ENCODE measurements at regions not wholly inside any gene's neighbourhood (a gene's known extent, or its start where the extent isn't known, plus 50 kb on each side); places are given as distances from the start of the nearest gene placed in this dataset.

DNA sequence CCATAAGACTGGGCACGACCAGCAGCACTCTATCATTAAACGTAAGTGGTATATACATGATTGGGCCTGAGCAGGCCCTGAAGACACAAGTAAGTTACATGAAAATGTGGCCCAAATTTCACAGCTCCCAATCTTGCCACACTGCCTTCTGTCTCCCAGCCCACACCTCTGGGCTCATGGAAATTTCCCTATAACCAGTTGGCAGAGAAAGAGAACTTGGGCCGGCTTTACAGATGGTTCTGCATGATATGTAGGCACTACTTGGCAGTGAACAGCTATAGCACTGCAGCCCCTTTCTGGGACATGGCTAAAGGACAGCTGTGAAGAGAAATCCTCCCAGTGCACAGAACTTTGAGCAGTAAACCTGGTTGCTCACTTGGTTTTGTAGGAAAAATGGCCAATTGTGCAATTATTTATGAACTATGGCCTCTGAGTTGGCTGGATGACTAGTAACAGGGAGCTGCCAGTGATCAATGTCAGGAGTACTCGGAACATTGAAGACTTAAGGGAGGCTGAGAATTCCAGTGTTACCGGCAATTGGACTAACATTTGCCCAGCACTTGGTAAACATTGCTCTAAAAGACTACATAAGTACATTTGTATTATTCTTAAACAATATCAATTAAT lies 1006.6 kb upstream of the LRRN3 start:
- DNase-seq: no peak

DNA sequence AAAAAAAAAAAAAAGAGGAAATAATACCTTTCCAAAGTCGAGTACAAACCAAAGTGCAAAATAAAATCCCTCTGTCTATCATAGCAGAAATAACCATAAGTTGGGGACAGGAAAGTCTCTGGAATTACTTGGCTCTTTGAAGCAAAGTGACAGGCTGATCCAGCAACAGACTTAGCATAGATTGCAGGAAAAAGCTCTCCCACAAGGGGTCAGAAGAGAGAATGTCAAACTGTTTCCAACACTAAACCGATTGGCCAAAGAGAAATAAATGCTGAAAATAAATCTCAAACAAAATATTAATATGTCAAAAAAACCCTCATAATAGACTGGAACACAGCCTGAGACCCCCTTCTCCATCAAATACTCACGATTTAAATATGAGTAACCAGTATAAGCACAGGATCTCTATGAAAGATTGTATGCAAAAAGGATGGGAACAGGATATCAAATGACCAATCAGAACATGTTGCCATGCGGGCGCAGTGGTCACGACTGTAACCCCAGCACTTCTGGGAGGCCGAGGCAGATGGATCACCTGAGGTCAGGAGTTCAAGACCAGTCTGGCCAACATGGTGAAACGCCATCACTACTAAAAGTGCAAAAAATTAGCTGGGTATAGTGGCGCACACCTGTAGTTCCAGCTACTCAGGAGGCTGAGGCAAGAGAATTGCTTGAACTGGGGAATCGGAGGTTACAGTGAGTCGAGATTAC lies 1000.7 kb upstream of the LRRN3 start:
- DNase-seq: peak in 2 of 6 experiments; percentile 16 to 20

DNA sequence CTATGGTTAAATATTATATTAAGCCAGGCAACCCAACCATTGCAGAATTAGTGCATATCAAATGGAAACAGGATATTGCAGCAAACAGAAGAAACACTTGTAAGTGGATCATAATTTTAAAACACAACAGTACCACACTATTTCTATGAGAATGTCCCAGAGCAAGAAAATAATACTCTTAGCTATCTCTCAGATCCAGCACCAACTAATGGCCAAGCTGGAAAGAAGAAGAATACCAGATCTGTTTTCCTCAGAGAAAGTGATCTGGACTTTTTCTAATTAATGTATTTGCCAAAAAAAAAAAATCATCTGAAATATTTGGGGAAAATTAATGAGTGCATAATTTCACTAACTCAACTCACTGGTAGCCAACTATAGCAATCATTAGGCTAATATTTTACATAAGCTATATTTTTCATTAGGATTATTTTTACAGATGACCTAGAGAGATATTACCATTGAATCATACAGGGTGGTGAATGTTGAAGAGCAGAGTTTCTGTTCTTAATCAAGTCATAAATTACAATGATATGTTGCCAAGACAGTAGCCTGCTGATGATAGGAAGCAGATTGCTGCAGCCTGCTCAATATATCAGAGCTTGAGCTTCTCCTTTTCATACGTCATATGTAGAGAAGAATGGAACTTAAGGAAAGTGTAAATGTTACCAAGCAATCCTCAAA lies 995.4 kb upstream of the LRRN3 start:
- no peak for DNase-seq

DNA sequence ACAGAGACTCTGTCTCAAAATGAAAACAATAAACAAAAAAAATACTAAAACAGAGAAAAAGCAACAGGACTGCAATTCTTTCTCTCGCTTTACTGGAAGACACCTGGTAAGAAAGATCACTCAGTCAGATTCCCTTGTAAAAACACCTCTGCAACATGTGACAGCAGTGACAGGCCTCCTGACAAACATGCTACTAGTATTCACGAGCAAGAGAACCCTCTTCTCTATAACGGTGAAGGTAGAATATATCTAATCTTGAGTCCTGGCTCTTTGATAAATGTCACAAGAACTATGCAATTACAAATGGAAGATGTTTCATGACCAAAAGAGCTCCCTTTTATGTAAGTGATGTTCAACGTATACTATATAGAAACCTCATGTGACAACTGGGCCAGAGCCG lies 986.7 kb upstream of the LRRN3 start:
- DNase-seq: no peak

DNA sequence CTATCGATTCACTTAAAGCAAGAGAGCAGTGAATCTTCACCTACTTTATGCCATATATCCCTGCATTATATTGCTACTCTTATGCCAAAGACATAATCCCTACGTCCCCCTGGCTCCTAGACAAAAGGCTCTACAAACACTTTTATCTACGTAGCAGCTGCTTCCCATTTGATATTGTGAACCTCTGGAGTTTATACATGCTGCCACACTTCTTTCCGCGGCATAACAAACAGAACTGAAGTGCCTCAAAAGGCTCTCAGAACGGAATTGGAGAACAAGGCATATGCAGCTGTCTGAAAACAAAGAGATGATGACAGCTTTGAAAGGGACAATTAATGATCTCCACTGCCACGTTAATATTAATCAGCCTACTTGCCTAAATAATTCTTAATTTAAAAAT lies 985.6 kb upstream of the LRRN3 start:
- no peak for DNase-seq

DNA sequence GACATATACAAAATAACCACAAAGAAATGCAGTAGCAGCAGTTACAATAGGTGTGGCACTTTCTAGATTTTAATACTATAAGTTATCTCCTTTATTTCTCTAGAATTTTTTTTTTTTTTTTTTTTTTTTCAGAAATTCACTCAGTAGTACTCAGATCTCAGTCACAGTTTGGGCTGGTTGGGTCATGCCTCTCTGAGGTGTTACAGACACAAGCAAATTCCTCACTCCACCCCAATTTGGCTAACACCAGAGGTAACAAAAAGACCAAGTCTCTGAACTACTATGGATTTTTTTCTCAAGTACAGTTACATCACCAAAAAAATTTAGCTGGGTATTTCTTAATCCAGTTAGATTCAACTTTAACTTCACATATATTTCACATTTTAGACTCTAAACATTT lies 985.1 kb upstream of the LRRN3 start:
- DNase-seq: no peak

DNA sequence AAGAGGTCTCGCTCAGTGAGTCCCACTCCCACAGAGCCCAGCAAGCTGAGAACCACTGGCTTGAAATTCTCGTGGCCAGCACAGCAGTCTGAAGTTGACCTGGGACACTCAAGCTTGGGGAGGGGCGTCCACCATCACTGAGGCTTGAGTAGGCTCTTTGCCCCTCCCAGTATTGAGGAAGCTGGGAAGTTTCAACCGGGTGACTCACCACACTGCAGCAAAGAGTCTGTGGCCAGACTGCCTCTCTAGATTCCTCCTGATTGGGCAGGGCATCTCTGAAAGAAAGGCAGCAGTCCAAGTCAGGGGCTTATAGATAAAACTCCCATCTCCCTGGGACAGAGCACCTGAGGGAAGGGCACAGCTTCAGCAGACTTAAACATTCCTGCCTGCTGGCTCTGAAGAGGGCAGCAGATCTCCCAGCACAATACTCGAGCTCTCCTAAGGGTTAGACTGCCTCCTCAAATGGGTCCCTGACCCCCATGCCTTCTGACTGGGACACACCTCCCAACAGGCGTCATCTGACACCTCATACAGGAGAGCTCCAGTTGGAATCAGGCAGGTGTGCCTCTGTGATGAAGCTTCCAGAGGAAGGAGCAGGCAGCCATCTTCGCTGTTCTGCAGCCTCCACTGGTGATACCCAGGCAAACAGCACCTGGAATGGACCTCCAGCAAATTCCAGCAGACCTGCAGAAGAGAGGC lies 970.9 kb upstream of the LRRN3 start:
- DNase-seq: no peak

DNA sequence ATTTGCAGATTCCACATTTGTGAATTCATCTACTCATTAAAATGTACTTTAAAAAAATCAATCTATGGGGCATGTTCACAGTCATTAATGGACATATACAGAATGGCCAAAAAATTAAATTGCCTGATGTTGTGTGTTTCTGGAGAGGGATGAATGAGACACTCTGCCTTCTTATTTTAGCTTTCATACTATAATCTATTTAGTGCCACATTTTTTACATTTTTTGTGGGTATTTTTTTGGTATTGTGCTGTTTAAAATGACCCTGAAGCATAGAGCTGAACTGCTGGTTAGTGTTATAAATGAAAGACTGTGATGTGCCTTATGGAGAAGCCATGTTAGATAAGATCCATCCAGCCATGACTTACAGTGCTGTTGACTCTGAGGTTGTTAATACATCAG lies 961.8 kb upstream of the LRRN3 start:
- DNase-seq: no peak

DNA sequence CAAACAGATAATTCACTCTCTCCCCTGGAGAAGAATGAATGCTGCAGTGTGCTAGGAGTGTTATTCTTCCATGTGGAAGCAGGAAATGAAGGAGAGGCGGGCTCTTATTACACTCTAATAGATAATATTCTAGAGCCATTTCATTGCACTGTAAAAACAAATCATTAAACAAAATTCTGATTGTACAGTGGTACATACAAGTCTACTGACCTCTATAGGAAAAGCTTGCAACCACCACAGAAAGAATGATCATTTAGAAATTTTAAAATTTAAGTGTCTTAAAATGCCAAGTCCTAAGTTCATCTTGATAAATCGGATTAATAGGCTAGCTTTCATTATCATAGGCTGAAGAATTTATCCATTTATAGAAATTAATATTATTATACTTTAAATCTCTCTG lies 960.3 kb upstream of the LRRN3 start:
- no peak for DNase-seq

DNA sequence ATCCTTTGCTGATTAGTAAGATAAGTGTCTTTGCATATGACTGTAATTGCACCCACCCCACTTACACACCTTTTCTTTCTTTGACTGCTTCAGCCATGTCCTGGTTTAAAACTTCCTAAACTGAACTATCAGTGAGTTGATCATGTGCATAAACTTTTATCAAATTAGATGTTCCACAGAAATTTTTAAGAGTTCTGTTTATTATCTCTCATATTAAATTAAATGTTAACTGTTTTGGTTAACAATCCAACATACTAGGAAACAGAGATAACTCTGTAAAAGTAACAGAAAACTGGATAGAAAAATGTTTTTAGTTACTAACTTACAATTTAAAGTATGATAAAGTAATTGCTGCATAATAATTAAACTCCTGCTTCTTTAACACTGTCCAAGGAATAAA lies 959.6 kb upstream of the LRRN3 start:
- DNase-seq: no peak

DNA sequence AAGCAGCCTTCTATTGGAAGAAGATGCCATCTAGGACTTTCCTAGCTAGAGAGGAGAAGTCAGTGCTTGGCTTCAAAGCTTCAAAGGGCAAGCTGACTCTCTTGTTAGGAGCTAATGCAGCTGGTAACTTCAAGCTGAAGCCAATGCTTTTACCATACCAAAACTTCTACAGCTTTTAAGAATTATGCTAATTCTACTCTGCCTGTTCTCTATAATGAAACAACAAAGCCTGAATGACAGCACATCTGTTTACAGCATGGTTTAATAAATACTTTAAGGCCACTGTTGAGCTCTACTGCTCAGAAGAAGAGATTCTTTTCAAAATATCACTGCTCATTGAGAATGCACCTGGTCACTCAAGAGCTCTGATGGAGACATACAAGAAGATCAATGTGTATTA lies 951.9 kb upstream of the LRRN3 start:
- DNase-seq: no peak

DNA sequence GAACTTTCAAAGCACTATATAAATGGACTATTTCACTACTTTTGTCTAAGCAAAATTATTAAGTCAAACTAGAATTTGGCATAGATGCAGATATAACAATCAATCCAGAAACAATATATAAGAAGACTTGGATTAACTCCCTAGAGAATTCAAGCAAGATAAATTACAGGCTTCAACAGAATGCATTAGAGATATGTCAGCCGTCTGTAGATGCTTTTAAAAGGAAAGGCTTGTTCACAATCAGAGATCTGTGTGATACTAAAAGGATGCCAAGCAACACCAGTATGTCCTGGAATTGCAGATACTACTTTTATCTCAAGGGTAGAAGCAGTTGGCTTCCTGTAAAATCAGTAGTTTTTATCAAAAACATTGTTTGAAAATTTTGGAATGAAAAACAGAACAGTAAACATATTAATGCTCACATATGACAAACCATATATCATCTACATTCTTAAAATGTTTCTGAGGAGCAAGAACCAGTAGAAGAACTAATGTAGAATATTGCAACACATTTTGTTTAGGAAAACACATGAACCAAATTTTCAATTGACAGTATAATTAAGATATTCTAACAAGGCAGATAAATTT lies 947.9 kb upstream of the LRRN3 start:
- DNase-seq: no peak

DNA sequence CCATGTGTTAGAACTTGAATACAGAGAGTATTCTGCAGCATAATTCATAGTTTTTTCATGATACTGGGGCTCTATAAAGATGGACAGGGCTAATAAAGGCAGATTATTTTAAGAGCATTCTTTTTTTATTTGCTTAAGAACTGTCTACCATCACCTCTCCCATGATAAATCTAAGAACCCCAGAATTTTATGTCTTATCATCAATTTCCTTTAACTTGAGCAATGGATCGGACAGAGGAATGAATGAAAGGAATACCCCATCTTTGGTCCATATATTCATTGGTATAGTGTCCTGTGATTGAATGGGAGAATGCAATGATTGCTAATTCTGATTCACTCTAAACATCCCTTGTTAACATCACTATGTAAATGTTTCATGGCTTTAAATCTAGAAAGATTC lies 946.3 kb upstream of the LRRN3 start:
- DNase-seq: no peak

DNA sequence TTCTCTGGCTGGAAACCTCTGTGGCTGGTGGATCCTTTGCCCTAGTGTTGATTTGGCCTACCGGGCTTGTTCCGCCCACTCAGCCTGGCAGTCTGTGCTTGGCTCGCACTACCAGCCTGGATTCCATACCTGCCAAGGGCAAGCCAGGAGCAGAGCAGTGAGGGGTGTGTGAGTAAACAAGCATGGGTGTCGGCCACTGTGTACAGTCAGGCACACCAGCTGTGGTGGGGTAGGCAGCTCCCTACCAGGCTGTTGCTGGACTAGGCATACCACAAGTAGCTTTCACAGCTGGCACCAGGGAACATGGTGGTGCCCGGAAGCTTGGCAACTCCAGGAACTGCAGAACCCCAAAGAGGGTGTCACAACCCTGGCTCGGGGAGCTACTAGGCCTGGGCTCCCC lies 942.9 kb upstream of the LRRN3 start:
- no peak for DNase-seq

DNA sequence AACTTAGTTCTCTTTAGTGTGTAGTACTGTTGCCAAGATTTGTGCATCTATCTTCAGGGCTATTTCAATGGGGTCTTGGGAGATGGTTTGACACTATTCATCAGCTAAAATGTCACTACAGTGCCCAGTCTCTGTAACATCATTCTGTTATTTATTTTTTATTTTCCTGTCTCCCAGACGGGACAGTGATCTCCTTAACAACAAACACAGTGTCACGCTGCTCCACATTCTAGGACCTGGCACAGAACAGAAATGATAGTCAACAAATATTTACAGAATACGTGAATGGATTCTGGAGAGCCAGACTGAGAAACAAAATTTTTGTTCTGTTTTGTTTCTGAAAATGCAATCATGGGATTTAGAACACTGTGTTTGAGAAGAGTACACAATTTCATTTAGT lies 937.7 kb upstream of the LRRN3 start:
- DNase-seq: no peak

DNA sequence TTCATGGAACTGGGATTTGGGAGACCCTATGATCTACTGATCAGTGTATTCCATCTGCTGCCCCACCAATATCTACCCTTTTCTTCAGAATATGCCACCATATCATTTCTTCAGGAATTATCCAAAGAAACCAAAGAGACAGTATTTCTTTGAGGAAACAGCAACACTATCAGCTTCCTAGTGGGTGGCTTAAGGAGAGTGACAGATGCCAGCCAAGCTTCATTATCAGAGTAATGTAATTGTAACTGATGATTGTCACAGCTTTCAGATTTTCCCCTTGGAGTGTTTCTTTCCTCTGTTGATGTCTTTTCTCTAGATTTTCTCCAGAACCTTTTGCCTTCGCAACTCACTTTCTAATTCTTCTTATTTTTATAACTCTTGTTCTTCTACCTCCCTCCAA lies 934.4 kb upstream of the LRRN3 start:
- DNase-seq: no peak

DNA sequence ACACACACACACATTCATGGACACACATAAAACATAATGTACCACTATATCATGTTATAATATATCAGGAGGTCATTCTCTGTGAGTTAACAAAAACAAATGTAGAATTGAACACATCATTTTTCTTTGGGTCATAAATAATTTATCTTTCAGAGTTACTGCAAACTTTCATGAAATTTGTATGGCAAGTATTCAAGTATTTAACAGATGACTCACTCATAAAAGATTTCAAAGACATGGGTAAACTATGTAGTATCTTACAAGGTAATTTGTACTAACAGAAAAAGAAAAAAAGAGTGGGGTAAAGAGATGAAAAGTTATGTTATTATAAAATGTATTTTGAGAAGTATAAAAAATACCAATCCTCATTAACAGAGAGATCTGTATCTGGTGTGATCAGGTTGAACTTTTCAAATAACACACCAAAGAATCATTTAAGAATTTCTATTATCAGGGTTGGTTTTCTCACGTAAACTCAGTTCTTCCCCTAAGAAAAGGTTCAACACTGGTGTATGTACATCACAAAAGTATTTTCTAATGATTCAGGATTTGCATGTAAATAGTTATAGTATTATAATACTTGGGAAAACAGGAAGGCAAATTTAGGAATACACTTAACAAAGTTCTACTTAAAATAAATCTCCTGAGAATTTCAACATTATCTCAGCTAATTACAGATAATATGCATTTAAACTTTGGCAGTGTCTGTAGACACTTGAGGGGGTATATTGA lies 933.1 kb upstream of the LRRN3 start:
- no peak for DNase-seq

DNA sequence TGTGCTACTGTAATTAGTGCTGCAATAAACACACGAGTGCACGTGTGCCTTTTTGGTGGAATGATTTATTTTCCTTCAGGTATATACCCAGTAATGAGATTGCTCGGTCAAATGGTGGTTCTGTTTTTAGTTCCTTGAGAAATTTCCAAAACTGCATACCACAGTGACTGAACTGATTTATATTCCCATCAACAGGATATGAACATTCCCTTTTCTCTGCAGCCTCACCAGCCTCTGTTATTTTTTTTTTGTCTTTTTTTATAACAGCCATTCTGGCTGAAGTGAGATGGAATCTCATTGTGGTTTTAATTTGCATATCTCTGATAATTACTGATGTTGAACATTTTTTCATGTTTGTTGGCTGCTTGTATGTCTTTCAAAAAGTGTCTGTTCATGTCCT lies 922.9 kb upstream of the LRRN3 start:
- DNase-seq: no peak

DNA sequence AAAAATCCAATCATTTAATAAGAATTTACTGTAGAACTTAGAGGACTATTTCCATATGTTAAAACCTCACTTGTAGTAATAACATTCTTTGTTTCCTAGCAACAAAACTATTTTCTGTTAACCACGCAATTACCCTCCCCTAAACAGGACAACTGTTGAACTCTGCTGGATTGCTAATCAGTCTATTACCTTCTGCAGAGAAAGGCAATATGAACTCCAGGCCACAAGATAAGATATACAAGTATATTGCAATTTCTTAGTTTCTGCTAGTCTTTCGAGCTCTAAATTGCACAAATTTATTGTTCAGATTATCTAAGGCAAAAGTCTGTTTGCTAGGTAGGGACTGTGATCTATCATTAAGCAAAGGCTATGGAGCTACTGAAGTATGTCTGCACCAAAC lies 920.1 kb upstream of the LRRN3 start:
- DNase-seq: no peak

DNA sequence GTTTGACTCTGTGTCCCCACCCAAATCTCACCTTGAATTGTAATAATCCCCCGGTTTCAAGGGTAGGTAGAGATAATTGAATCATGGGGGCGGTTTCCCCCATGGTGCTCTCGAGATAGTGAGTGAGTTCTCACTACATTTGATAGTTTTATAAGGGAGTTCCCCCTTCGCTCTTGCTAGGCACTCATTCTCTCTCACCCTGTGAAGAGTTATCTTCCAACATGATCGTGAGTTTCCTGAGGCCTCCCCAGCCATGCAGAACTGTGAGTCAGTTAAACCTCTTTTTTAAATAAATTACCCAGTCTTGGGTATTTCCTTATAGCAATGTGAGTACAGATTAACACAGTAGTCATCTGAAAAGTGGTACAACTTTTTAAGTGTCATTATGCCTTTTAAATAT lies 913.5 kb upstream of the LRRN3 start:
- DNase-seq: no peak

DNA sequence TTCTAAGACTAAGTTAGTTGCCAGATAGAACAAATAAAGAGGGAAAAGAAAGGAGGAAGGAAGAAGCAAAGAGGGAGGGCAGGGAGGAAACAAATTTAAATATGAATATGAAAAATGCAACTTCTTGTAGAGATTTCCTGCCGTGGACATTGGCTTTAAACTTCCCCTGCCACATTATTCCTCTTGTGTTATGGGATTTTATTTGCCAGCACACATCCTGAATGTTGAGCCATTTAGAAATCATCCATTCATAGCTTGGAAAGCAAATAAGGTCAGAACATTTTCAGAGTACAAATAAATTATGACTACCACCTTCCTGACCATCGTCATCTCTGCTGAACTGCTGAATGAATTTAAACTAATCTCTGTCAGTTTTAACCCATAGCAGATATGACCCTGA lies 911.9 kb upstream of the LRRN3 start:
- DNase-seq: no peak

DNA sequence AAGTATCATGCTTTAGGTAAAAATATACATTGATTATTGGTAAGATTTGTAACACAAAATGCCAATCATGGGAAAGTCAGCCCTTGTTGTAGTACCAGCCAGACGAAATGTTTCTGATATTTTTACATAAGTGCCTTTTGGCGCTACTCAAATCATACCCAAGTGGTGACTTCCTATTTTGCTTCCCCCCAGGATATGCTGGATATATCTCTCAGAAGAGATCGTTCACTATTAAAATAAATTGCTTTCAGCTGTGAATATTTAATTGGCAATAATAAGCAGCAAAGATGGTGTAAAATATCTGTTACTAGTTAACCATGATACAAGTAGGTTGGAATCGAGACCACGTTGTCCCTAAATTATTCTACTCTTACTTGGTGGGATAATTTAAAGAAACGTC lies 909.2 kb upstream of the LRRN3 start:
- DNase-seq: no peak

DNA sequence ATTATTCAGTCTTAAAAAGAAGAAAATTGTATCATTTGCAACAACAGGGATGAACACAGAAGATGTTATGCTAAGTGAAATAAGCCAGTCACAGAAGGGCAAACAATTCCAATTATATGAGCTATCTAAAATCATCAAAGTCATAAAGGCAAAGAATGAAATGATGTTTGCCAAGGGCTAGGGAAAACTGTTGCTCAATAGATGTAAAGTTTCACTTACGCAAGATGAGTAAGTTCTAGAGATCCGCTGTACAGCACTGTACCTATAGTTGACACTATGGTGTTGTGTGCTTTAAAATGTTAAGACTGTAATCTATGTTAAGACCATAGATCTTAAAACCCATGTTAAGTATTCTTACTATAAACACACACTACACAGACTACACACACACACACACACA lies 904.6 kb upstream of the LRRN3 start:
- DNase-seq: no peak

Measured in stimulated activated naive CD4-positive, alpha-beta T cell (primary cell).